ENCODE measurements at regions not wholly inside any gene's neighbourhood (a gene's known extent, or its start where the extent isn't known, plus 50 kb on each side); places are given as distances from the start of the nearest gene placed in this dataset.

- Histone ChIP-seq H3K27ac (no peak overlapping the region), H3K4me1 (no peaks in the 10 kb centered on the region), H3K9me3 (no peaks in the 10 kb centered on the region), H3K27me3 (no peaks in the 10 kb centered on the region), H3K36me3 (no peaks in the 10 kb centered on the region), H3K4me3 (replicated peaks in 1 of 3) (no peak overlapping the region)
- no peak for TF ChIP-seq POLR2A (IDR thresholded peaks at IDR 0.05)
- no peak for TF ChIP-seq CTCF (IDR thresholded peaks at IDR 0.05)
- intact Hi-C loops (cut with DNase I): no loop called here
- WGBS, 2 donors: 81 to 92% methylated on average over 4 of the region's 4 CpGs
- DNase-seq: no peak
Measured at GRCh38 chr15:96586901-96587300, 256.4 kb downstream of the NR2F2 start.

- DNase-seq: no peak
- no peak overlapping the region for H3K27ac ChIP-seq
- H3K36me3 ChIP-seq: no peaks in the 10 kb centered on the region
- H3K9me3 ChIP-seq: no peaks in the 10 kb centered on the region
- intact Hi-C loops (cut with DNase I): no loop called here
- TF ChIP-seq POLR2A (IDR thresholded peaks at IDR 0.05): no peak
- no peak for TF ChIP-seq CTCF (IDR thresholded peaks at IDR 0.05)
- no peaks in the 10 kb centered on the region for H3K4me1 ChIP-seq
- WGBS, 2 donors: 50 to 56% methylated on average over 3 of the region's 3 CpGs
- H3K27me3 ChIP-seq: no peaks in the 10 kb centered on the region
- no peak overlapping the region for H3K4me3 ChIP-seq (replicated peaks in 1 of 3)
Measured at GRCh38 chr15:96589864-96590263, 259.4 kb downstream of the NR2F2 start.

GRCh38 chr15:96593735-96594134, 263.2 kb downstream of the NR2F2 start:
- Histone ChIP-seq H3K27ac (no peak overlapping the region), H3K36me3 (no peaks in the 10 kb centered on the region), H3K9me3 (no peaks in the 10 kb centered on the region), H3K4me3 (replicated peaks in 1 of 3) (no peak overlapping the region), H3K27me3 (no peaks in the 10 kb centered on the region), H3K4me1 (no peaks in the 10 kb centered on the region)
- intact Hi-C loops (cut with DNase I): no loop called here
- 55 to 56% methylated on average over 7 of the region's 7 CpGs for WGBS, 2 donors
- no peak for DNase-seq
- TF ChIP-seq CTCF (IDR thresholded peaks at IDR 0.05): no peak
- no peak for TF ChIP-seq POLR2A (IDR thresholded peaks at IDR 0.05)

GRCh38 chr15:96595951-96596350, 265.5 kb downstream of the NR2F2 start:
- WGBS, 2 donors: 72 to 78% methylated on average over 3 of the region's 3 CpGs
- no peak for DNase-seq
- TF ChIP-seq CTCF (IDR thresholded peaks at IDR 0.05): no peak
- TF ChIP-seq POLR2A (IDR thresholded peaks at IDR 0.05): no peak
- Histone ChIP-seq H3K4me1 (no peaks in the 10 kb centered on the region), H3K4me3 (replicated peaks in 1 of 3) (no peak overlapping the region), H3K27me3 (no peaks in the 10 kb centered on the region), H3K9me3 (no peaks in the 10 kb centered on the region), H3K36me3 (no peaks in the 10 kb centered on the region), H3K27ac (no peak overlapping the region)
- intact Hi-C loops (cut with DNase I): no loop called here

- Histone ChIP-seq H3K27ac (no peak overlapping the region), H3K4me3 (replicated peaks in 1 of 3) (no peak overlapping the region), H3K27me3 (no peaks in the 10 kb centered on the region), H3K9me3 (no peaks in the 10 kb centered on the region), H3K4me1 (no peaks in the 10 kb centered on the region), H3K36me3 (no peaks in the 10 kb centered on the region)
- WGBS, 2 donors: 83 to 86% methylated on average over 5 of the region's 5 CpGs
- intact Hi-C loops (cut with DNase I): no loop called here
- no peak for TF ChIP-seq POLR2A (IDR thresholded peaks at IDR 0.05)
- TF ChIP-seq CTCF (IDR thresholded peaks at IDR 0.05): no peak
- DNase-seq: no peak
Measured at GRCh38 chr15:96598514-96598913, 268.0 kb downstream of the NR2F2 start.

All from thyroid gland (tissue), 4 donors.